IMR-90 (cell line): ENCODE measurements at regions not wholly inside any gene's neighbourhood (a gene's known extent, or its start where the extent isn't known, plus 50 kb on each side); places are given as distances from the start of the nearest gene placed in this dataset.

Source experiments
- BHLHE40 ChIP-seq: fragments of 150-350 bp; IDR thresholded peaks from 2 replicates; pipeline ENCODE4 v1.6.1; 2016; ENCODE audit warnings: mild to moderate bottlenecking, low read depth, low read length
- CEBPB ChIP-seq: IDR thresholded peaks from 2 replicates; pipeline ENCODE4 v1.6.1; 2012; ENCODE audit warnings: low read depth, low read length, improper control_type of control experiment
- CHD1 ChIP-seq: IDR thresholded peaks from 2 replicates; pipeline ENCODE4 v1.6.1; 2012; ENCODE audit warnings: low read depth, low read length, improper control_type of control experiment
- FOS ChIP-seq: fragments of 150-350 bp; IDR thresholded peaks from 2 replicates; pipeline ENCODE4 v1.6.1; 2016; ENCODE audit warnings: low read depth, low read length
- MAZ ChIP-seq: IDR thresholded peaks from 2 replicates; pipeline ENCODE4 v1.6.1; 2012; ENCODE audit warnings: low read depth, mild to moderate bottlenecking, low read length, improper control_type of control experiment, moderate library complexity, borderline replicate concordance
- NFE2L2 ChIP-seq: fragments of 150-350 bp; IDR thresholded peaks from 2 replicates; pipeline ENCODE4 v1.6.1; 2016; ENCODE audit warnings: low read depth, mild to moderate bottlenecking, low read length
- POLR2A ChIP-seq: IDR thresholded peaks from 2 replicates; pipeline ENCODE4 v1.6.1; 2012; ENCODE audit warnings: mild to moderate bottlenecking, low read depth, low read length
- RAD21 ChIP-seq: IDR thresholded peaks from 2 replicates; pipeline ENCODE4 v1.6.1; 2012; ENCODE audit warnings: low read length, improper control_type of control experiment
- RCOR1 ChIP-seq: IDR thresholded peaks from 2 replicates; pipeline ENCODE4 v1.6.1; 2012; ENCODE audit warnings: mild to moderate bottlenecking, low read length, improper control_type of control experiment; ENCODE audit not compliant: insufficient replicate concordance
- RFX5 ChIP-seq: IDR thresholded peaks from 2 replicates; pipeline ENCODE4 v1.8.0; 2012; ENCODE audit warnings: low read depth, mild to moderate bottlenecking, low read length, moderate library complexity
- SMC3 ChIP-seq: fragments of 150-350 bp; IDR thresholded peaks from 2 replicates; pipeline ENCODE4 v1.6.1; 2016; ENCODE audit warnings: low read depth, mild to moderate bottlenecking, antibody characterized with exemption, low read length, moderate library complexity
- TF ChIP-seq, protein P1 (sequence below): conservative IDR thresholded peaks from 2 replicates; pipeline ENCODE4 v1.5.1; 2012; ENCODE audit warnings: mild to moderate bottlenecking, low read depth, low read length, improper control_type of control experiment
- TF ChIP-seq, protein P2 (sequence below): fragments of 150-350 bp; IDR thresholded peaks from 2 replicates; pipeline ENCODE4 v1.6.1; 2017; ENCODE audit warnings: mild to moderate bottlenecking, antibody characterized with exemption, low read length, low read depth
- TF ChIP-seq, protein P3 (sequence below): fragments of 150-350 bp; IDR thresholded peaks from 2 replicates; pipeline ENCODE4 v1.6.1; 2016; ENCODE audit warnings: low read depth, mild to moderate bottlenecking, low read length, moderate library complexity, borderline replicate concordance

DNA sequence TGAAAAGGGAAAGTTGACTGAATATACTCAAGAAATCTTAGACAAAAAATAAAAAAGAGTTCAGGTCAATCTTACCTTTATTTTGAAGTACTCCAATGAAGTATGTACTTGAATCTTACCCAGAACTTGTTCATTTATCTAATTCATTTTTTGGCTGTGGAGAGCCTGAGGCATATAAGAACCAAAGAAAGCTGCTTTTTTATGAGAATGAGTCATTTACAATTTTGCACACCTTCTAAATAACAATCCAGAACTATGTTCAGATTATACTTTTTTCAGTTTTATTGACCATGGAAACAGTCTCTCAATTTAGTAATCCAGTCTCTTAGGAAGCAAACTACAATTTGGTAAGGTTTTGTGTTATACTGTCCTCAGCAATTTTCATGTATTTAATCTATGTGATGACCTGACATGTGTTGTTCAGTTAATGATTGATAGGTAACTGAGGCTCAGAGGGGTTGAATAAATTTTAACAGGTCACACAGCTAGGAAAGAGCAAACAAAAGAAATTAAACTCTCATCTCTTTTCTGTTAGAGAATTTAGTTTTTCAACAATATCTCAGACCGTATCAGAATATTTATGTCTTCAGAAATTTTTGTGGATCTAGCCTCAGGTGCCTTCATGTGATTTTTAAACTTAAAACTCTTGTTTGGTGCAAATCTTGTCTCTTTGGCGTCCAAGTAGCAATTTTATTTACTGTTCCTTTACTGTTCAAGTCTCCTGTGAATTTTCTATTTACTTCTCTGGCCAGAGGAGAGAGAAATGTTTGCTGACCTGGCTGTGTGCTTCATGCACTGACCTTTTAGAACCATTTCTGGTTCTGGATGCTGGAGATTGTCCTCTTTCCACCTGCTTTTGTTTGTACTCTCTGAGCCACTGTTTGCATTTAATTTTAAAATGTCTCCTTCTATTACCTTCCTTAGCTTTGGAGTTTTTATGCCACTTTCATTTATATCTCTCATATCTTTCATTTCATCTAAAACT is 1453.4 kb downstream of the STIM2 start:
- TF ChIP-seq, protein P1, sequence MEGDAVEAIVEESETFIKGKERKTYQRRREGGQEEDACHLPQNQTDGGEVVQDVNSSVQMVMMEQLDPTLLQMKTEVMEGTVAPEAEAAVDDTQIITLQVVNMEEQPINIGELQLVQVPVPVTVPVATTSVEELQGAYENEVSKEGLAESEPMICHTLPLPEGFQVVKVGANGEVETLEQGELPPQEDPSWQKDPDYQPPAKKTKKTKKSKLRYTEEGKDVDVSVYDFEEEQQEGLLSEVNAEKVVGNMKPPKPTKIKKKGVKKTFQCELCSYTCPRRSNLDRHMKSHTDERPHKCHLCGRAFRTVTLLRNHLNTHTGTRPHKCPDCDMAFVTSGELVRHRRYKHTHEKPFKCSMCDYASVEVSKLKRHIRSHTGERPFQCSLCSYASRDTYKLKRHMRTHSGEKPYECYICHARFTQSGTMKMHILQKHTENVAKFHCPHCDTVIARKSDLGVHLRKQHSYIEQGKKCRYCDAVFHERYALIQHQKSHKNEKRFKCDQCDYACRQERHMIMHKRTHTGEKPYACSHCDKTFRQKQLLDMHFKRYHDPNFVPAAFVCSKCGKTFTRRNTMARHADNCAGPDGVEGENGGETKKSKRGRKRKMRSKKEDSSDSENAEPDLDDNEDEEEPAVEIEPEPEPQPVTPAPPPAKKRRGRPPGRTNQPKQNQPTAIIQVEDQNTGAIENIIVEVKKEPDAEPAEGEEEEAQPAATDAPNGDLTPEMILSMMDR = no peak
- TF ChIP-seq CHD1 = no peak
- no peak for TF ChIP-seq POLR2A
- TF ChIP-seq, protein P2, sequence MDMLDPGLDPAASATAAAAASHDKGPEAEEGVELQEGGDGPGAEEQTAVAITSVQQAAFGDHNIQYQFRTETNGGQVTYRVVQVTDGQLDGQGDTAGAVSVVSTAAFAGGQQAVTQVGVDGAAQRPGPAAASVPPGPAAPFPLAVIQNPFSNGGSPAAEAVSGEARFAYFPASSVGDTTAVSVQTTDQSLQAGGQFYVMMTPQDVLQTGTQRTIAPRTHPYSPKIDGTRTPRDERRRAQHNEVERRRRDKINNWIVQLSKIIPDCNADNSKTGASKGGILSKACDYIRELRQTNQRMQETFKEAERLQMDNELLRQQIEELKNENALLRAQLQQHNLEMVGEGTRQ = no peak
- no peak for TF ChIP-seq MAZ
- no peak for TF ChIP-seq CEBPB
- TF ChIP-seq RCOR1 = no peak
- TF ChIP-seq RAD21 = no peak
- TF ChIP-seq BHLHE40 = no peak
- TF ChIP-seq NFE2L2 = no peak
- no peak for TF ChIP-seq SMC3
- TF ChIP-seq, protein P3, sequence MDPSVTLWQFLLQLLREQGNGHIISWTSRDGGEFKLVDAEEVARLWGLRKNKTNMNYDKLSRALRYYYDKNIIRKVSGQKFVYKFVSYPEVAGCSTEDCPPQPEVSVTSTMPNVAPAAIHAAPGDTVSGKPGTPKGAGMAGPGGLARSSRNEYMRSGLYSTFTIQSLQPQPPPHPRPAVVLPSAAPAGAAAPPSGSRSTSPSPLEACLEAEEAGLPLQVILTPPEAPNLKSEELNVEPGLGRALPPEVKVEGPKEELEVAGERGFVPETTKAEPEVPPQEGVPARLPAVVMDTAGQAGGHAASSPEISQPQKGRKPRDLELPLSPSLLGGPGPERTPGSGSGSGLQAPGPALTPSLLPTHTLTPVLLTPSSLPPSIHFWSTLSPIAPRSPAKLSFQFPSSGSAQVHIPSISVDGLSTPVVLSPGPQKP = no peak
- no peak for TF ChIP-seq FOS
- no peak for TF ChIP-seq RFX5
